Fibroblast of villous mesenchyme (primary cell): ENCODE measurements at regions not wholly inside any gene's neighbourhood (a gene's known extent, or its start where the extent isn't known, plus 50 kb on each side); places are given as distances from the start of the nearest gene placed in this dataset.

Source experiments
- DNase-seq: peaks from one replicate; pipeline ENCODE4 v3.0.0-alpha.2; 2010; ENCODE audit warnings: low read depth
- H3K4me3 ChIP-seq: 2 replicates; pipeline ENCODE4 v1.5.1; 2011; ENCODE audit warnings: low read depth, mild to moderate bottlenecking, low read length
- TF ChIP-seq, protein P1 (sequence below): IDR thresholded peaks from 2 replicates; pipeline ENCODE4 v1.5.1; 2012; ENCODE audit warnings: low read depth, mild to moderate bottlenecking, low read length; ENCODE audit not compliant: insufficient read depth

DNA sequence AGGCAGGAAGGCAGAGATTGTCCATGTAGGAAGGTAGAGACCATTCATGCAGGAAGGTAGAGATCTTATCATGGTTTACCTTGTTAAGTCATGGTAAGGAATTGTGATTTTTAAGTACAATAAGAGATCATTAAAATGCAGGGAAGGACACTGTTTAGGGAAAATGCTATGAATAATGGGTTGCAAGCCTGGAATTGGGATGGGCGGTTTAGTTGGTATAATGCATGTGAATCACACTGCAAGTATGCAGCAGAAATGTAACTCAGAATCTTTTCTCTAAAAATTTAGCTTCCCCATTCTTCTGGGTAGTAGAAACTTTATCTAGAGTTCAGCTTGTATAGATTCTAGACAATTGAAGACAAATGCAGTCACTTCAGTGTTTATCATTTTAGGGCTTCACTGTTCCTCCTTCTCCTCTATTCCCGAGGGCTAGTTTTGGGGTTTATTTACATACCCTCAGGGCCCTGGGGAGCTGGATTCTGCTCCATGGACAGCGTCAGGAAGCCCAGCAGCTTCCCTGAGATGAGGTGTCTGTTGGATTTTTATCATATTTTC lies 212.0 kb downstream of the SREK1 start:
- TF ChIP-seq, protein P1, sequence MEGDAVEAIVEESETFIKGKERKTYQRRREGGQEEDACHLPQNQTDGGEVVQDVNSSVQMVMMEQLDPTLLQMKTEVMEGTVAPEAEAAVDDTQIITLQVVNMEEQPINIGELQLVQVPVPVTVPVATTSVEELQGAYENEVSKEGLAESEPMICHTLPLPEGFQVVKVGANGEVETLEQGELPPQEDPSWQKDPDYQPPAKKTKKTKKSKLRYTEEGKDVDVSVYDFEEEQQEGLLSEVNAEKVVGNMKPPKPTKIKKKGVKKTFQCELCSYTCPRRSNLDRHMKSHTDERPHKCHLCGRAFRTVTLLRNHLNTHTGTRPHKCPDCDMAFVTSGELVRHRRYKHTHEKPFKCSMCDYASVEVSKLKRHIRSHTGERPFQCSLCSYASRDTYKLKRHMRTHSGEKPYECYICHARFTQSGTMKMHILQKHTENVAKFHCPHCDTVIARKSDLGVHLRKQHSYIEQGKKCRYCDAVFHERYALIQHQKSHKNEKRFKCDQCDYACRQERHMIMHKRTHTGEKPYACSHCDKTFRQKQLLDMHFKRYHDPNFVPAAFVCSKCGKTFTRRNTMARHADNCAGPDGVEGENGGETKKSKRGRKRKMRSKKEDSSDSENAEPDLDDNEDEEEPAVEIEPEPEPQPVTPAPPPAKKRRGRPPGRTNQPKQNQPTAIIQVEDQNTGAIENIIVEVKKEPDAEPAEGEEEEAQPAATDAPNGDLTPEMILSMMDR, result no peak
- DNase-seq, result no peak
- no peak overlapping the region for H3K4me3 ChIP-seq

DNA sequence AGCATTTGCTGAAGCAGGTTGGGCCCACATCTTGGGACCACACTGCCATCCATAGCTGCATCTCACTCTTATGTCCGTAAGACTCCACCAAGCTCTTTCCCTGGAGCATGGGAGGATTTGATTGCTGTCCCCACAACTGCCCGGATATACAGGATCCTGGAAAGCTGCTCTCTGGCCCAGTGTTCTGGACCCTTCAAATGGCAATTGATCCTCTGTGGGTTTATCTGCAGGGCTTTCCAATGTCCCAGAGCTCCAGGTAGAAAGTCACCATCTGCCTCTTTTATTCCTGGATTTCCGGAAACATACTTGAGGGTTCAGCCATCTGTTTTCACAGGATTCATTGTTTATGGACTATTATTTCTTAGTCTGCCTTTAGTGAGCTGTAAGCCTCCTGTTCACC lies 214.6 kb downstream of the SREK1 start:
- TF ChIP-seq, protein P1, result no peak
- H3K4me3 ChIP-seq, result no peak overlapping the region
- DNase-seq, result no peak

DNA sequence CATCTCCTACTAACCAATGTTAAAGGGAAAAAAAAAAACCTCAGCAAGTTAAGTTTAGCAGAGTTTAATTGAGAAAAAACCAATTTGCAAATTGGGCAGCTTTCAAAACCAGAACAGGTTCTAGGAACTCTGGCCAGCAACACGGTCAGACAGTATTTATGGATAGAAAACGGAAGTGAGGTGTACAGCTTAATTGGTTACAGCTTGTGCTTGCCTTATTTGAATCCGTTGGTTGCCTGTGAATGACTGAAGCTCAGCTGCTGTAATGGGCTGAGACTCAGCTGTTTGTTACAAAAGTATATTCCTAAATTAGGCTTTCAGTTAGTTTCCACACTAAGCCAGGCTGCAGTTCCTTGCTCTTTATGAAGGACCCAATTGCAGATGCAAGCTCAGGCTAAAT lies 217.0 kb downstream of the SREK1 start:
- TF ChIP-seq, protein P1, result no peak
- no peak for DNase-seq
- H3K4me3 ChIP-seq, result no peak overlapping the region

DNA sequence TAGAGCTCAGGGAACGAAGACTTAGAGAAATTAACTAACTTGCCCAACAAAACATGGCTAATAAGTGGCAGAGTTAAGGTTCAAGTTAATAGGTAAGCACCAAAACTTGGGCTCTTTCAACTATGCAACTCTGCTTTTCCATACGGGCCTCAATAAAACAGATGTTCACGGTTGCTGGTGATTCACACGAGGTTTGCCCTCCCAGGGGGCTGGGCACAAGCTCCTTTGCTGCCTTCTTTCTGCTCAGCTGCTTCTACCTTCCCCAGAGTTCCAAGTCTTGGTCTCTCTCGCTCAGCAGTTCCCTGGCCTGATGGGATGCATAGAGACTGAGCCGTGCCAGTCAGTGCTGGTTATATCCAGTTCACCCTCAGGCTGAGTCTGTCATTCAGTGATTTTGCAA lies 217.9 kb downstream of the SREK1 start:
- no peak for DNase-seq
- TF ChIP-seq, protein P1, result no peak
- H3K4me3 ChIP-seq, result no peak overlapping the region

DNA sequence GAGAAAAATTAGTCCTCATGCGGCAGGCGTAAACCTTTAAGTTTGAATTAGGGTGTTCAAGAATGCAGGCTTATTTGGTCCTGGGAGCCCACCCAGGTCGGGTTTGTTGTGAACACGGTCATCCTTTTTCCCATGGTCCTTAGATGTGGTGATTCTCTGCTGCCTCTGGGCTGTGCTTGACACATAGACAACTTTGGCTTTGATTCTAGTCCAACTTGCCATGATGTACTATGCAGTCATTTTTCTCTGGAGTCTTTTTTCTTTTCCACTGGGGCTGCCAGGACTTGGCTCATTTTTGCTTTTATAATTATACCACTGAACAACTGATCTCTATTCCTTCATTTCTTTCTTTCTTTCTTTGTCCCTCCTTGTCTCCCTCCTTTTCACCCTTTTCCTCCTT lies 218.6 kb downstream of the SREK1 start:
- DNase-seq, result no peak
- H3K4me3 ChIP-seq, result no peak overlapping the region
- TF ChIP-seq, protein P1, result no peak

DNA sequence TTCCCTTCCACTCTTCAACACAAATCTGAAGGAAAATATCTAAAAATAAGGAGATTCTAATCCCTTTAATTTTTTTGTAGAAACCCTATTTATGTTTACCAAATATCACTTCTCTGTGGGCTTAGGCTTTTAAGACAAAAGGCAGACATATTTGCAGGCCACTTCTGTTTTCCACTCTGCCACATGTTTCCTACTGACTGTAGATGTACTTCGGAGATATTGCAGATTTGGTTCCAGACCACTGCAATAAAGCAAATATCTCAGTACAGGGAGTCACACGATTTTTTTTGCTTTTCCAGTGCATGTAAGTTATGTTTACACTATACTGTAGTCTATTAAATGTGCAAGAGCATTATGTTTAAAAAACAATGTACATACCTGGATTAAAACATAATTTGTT lies 219.0 kb downstream of the SREK1 start:
- H3K4me3 ChIP-seq, result no peak overlapping the region
- TF ChIP-seq, protein P1, result no peak
- no peak for DNase-seq

DNA sequence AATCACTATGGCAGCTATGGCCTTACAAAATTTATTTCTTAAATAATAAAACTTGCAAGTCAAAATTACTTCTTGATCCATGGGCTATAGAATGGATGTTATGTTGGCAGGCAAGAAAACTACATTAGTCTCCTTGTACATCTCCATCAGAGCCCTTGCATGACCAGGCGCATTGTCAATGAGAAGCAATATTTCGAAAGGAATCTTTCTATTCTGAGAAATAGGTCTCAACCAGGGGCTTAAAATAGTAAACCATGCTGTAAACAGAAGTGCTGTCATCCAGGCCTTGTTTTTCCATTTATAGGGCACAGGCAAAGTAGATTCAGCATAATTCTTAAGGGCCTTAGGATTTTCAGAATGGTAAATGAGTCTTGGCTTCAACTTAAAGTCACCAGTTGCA lies 220.1 kb downstream of the SREK1 start:
- TF ChIP-seq, protein P1, result no peak
- no peak overlapping the region for H3K4me3 ChIP-seq
- DNase-seq, result no peak
